ENCODE measurements at regions not wholly inside any gene's neighbourhood (a gene's known extent, or its start where the extent isn't known, plus 50 kb on each side); places are given as distances from the start of the nearest gene placed in this dataset.
A peak's percentile ranks its signal among the peaks of the same experiment; 100 is the strongest.
"Not testable (repeated sequence)": the region's sequence is repeated elsewhere in the genome, so short reads cannot be mapped to it uniquely, and the experiment has no call there.

DNA sequence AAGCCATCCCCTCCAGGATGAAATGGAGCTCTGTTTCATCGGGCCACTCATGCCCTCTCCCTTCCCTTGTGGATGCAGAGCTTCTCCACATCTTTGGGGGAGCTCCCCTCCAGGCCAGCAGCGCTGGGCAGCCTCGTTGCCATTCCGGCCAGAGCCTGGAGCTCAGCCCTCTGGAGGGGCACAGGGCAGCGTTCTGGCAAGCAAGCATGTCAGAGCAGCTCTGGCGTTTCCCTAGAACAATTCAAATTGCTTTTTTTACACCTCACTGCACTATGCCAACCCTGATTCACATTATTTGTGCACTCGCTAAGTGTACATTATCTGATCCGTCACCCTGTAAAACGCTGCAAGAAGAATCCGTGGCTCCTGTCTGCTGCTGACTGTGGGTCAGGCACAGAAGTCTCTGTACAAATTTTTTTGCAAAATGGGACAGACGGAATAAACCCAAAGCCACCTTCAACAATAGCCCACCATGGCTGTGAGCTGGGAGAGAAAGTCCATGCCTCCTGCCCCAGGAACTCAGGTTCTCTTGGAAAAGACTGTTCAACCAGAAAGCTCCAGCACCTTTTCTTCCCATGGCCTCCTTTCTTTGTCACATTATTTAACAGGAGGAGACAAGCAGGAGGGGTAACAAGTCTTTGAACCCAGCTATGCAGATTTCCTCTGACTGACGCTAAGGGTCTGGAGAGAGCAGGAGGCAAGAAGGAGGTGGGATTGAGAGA lies 139.5 kb upstream of the CADM1 start:
- TF ChIP-seq, protein P1, sequence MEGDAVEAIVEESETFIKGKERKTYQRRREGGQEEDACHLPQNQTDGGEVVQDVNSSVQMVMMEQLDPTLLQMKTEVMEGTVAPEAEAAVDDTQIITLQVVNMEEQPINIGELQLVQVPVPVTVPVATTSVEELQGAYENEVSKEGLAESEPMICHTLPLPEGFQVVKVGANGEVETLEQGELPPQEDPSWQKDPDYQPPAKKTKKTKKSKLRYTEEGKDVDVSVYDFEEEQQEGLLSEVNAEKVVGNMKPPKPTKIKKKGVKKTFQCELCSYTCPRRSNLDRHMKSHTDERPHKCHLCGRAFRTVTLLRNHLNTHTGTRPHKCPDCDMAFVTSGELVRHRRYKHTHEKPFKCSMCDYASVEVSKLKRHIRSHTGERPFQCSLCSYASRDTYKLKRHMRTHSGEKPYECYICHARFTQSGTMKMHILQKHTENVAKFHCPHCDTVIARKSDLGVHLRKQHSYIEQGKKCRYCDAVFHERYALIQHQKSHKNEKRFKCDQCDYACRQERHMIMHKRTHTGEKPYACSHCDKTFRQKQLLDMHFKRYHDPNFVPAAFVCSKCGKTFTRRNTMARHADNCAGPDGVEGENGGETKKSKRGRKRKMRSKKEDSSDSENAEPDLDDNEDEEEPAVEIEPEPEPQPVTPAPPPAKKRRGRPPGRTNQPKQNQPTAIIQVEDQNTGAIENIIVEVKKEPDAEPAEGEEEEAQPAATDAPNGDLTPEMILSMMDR (IDR thresholded peaks at IDR 0.05) = no peak
- no peak for TF ChIP-seq POLR2A (IDR thresholded peaks at IDR 0.05)
- DNase-seq = no peak
- no peak overlapping the region for H3K4me3 ChIP-seq
- intact Hi-C loops (cut with DNase I; ENCODE audit: low total_unique reads) = no loop called here
- 89 to 94% methylated on average over 12 of the region's 12 CpGs for WGBS, 2 donors
- no peak overlapping the region for H3K27ac ChIP-seq
- H3K9me3 ChIP-seq = no peaks in the 10 kb centered on the region
- no peaks in the 10 kb centered on the region for H3K36me3 ChIP-seq (ENCODE audit: low read depth, missing control alignments)
- no peaks in the 10 kb centered on the region for H3K27me3 ChIP-seq
- no peaks in the 10 kb centered on the region for H3K4me1 ChIP-seq

GRCh38 chr11:115642660-115643059 lies 138.4 kb upstream of the CADM1 start:
- no peaks in the 10 kb centered on the region for H3K27me3 ChIP-seq
- 78 to 84% methylated on average over 4 of the region's 4 CpGs for WGBS, 2 donors

DNA sequence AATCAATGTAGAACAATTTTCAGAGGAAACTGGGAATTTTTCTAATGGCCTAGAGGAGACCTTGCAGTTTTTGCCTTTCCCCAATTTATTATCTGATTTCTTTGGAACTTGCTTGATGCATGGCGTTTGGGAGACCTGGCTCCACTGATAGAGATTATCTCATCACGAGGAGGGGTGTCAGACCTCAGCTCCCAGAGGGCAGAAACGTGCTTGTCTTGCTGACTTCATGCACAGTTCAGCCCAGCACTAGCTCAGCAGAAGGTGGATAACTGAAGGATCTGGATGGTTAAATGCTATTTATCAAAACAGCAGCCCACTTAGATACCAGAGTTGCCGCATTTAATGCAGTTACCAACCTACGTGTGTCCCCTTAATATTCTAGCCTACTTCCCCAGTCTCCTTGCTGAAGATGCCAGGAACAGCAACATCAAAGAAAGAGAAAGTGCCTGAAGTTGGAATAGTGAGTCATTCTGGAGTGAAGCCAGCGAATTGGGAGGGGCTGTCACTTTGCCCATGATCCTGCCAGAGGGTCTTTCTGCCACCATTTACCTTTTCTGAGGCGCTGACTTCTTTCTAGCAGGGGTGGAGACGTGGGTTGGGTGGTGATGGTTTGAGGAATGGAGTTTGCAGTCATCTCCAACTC lies 133.5 kb upstream of the CADM1 start:
- no peaks in the 10 kb centered on the region for H3K36me3 ChIP-seq (ENCODE audit: low read depth, missing control alignments)
- no peak overlapping the region for H3K27ac ChIP-seq
- TF ChIP-seq, protein P1 (IDR thresholded peaks at IDR 0.05) = no peak
- TF ChIP-seq POLR2A (IDR thresholded peaks at IDR 0.05) = no peak
- no peaks in the 10 kb centered on the region for H3K27me3 ChIP-seq
- intact Hi-C loops (cut with DNase I; ENCODE audit: low total_unique reads) = no loop called here
- WGBS, 2 donors = 74 to 76% methylated on average over 8 of the region's 8 CpGs
- no peaks in the 10 kb centered on the region for H3K4me1 ChIP-seq
- no peak overlapping the region for H3K4me3 ChIP-seq
- H3K9me3 ChIP-seq = no peaks in the 10 kb centered on the region
- DNase-seq = no peak

More at GRCh38 chr11:115642660-115643059, 138.4 kb upstream of the CADM1 start:
- no peak overlapping the region for H3K27ac ChIP-seq
- intact Hi-C loops (cut with DNase I; ENCODE audit: low total_unique reads) = no loop called here
- H3K4me1 ChIP-seq = no peaks in the 10 kb centered on the region
- no peaks in the 10 kb centered on the region for H3K36me3 ChIP-seq (ENCODE audit: low read depth, missing control alignments)
- DNase-seq = no peak
- no peak overlapping the region for H3K4me3 ChIP-seq
- TF ChIP-seq, protein P1 (IDR thresholded peaks at IDR 0.05) = no peak
- no peak for TF ChIP-seq POLR2A (IDR thresholded peaks at IDR 0.05)
- H3K9me3 ChIP-seq = no peaks in the 10 kb centered on the region

DNA sequence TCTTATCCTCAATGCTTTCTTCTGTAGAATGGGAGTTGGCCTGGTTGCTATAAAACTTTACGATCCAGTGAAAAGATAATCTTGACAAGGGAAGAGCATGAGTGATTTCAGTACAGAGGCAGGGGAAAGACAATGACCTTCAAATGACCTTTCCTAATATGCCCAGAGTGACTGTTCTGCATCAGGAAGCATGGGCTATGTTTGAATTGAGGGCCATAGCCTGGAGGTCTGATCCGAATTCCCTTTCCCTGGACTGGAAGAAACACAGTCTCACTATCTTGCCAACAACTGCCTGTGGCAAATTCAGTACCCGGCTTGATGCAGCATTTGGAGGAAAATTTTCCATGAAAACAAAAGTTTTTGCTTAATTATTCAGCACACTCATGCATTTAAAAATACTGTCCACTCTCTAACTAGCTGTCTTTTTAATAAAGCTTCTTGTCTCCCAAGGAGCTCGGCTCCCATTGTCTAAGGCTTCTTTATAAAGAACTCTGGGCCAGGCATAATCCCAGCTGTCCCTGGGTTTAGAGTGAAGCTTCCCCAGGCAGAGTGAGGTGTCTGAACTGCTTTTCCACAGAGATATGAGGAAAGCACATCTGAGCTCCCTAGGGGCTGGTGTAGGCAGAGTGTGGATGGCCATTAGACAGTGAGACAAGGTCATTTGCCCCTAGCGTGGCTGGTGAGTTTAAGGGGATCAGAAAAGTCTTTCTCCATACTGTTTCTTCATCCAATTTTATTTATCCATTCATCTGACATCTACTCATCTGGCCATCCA lies 132.7 kb upstream of the CADM1 start:
- no peak overlapping the region for H3K4me3 ChIP-seq
- no peak for DNase-seq

DNA sequence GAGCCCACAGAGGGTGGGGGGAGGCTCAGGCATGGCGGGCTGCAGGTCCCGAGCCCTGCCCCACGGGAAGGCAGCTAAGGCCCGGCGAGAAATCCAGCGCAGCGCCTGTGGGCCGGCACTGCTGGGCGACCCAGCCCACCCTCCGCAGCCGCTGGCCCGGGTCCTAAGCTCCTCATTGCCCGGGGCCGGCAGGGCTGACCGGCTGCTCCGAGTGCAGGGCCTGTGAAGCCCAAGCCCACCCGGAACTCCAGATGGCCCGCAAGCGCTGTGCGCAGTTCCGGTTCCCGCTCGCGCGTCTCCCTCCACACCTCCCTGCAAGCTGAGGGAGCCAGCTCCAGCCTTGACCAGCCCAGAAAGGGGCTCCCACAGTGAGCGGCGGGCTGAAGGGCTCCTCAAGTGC lies 129.8 kb upstream of the CADM1 start:
- H3K9me3 ChIP-seq; H3K36me3 ChIP-seq (ENCODE audit: low read depth, missing control alignments); intact Hi-C loops (cut with DNase I; ENCODE audit: low total_unique reads); H3K27me3 ChIP-seq; H3K4me1 ChIP-seq: not testable (repeated sequence)
- DNase-seq = peak; percentile 25
- H3K27ac ChIP-seq = peak overlapping the region in 1 of 2 donors; percentile 36
- peak overlapping the region; percentile 21 to 47 for H3K4me3 ChIP-seq
- 84 to 89% methylated on average over 2 to 18 of the region's 27 CpGs for WGBS, 2 donors

More for the DNA sequence above, 132.7 kb upstream of the CADM1 start:
- no peaks in the 10 kb centered on the region for H3K4me1 ChIP-seq
- H3K9me3 ChIP-seq = no peaks in the 10 kb centered on the region
- 79 to 80% methylated on average over 5 of the region's 5 CpGs for WGBS, 2 donors
- intact Hi-C loops (cut with DNase I; ENCODE audit: low total_unique reads) = no loop called here
- no peaks in the 10 kb centered on the region for H3K27me3 ChIP-seq
- H3K36me3 ChIP-seq (ENCODE audit: low read depth, missing control alignments) = no peaks in the 10 kb centered on the region
- TF ChIP-seq POLR2A (IDR thresholded peaks at IDR 0.05) = no peak
- TF ChIP-seq, protein P1 (IDR thresholded peaks at IDR 0.05) = no peak
- H3K27ac ChIP-seq = no peak overlapping the region
